HepG2 (cell line): ENCODE measurements at regions not wholly inside any gene's neighbourhood (a gene's known extent, or its start where the extent isn't known, plus 50 kb on each side); places are given as distances from the start of the nearest gene placed in this dataset.

ENCODE experiments used
- ATAC-seq: fragments of 200-7000 bp; cut with Tn5 transposase; 3 replicates; pipeline ENCODE4 v1.9.1; 2020; ENCODE audit warnings: mild to moderate bottlenecking, moderate library complexity
- BruUV-seq: library from RNA; stranded (reverse); fragments of 400-500 nt; replicated peaks from 2 replicates; lab custom pipeline; 2021; lab: Mats Ljungman, UMichigan
- CTCF ChIA-PET: fragments of 300-600 bp; formaldehyde crosslinking; extraction: SDS; loops from one replicate; lab custom pipeline; 2021; ENCODE audit warnings: low total read pairs, inconsistent platforms, low intra/inter-chr PET ratio; lab: Yijun Ruan, JAX
- POLR2A ChIA-PET: fragments of 350-600 bp; sonication (Branson Sonifier 250); formaldehyde crosslinking; loops from one replicate; lab custom pipeline; 2020; ENCODE audit warnings: antibody characterized with exemption, inconsistent platforms; lab: Yijun Ruan, JAX
- DNase-seq: peaks from one replicate; pipeline ENCODE4 v3.0.0-alpha.2; 2015; ENCODE audit warnings: low spot score
- FAIRE-seq: peaks from 3 replicates; lab custom pipeline; 2011; peaks lifted over from hg19 to GRCh38; lab: Jason Lieb, UNC
- H2AFZ ChIP-seq: one replicate; pipeline ENCODE4 v1.6.1; 2011; ENCODE audit warnings: low read length, inconsistent platforms
- H3K27ac ChIP-seq: fragments of 300-600 bp; 3 replicates; pipeline ENCODE4 v1.8.0; 2011; ENCODE audit warnings: mixed run types, mild to moderate bottlenecking, mixed read lengths, low read length, inconsistent platforms; ENCODE audit not compliant: insufficient read depth; ENCODE audit errors: extremely low read length
- H3K27me3 ChIP-seq, 2 experiments: fragments of 200-600 bp in 1 of 2; 2 replicates in 1 of 2; 3 replicates in 1 of 2; pipeline versions ENCODE4 v1.6.0 to v1.8.0; 2011; ENCODE audit warnings: low read length in 2 of 2, mild to moderate bottlenecking in 2 of 2, moderate library complexity in 2 of 2, inconsistent platforms in 1 of 2; ENCODE audit not compliant: insufficient read depth in 2 of 2, control insufficient read depth in 1 of 2
- H3K36me3 ChIP-seq, 2 experiments: fragments of 200-600 bp in 1 of 2; replicated peaks in 1 of 2; 2 replicates in 1 of 2; 3 replicates in 1 of 2; pipeline versions ENCODE4 v1.5.1 to v1.8.0; 2011; ENCODE audit warnings: low read length in 2 of 2, inconsistent platforms in 1 of 2; ENCODE audit not compliant: insufficient read depth in 2 of 2, control insufficient read depth in 1 of 2
- H3K4me1 ChIP-seq: 2 replicates; pipeline ENCODE4 v1.5.1; 2012; ENCODE audit warnings: low read length, inconsistent platforms; ENCODE audit not compliant: insufficient read depth
- H3K4me2 ChIP-seq: 2 replicates; pipeline ENCODE4 v1.6.0; 2011; ENCODE audit warnings: low read depth, low read length, inconsistent platforms
- H3K4me3 ChIP-seq, 3 experiments: fragments of 200-600 bp in 1 of 3; sonication (generic), shearing (Covaris generic) in 1 of 3; replicated peaks in 1 of 3; 2 replicates each; pipeline ENCODE4 v1.5.1; 2011 to 2016; ENCODE audit warnings: low read length in 3 of 3, inconsistent platforms in 2 of 3, low read depth in 2 of 3, mild to moderate bottlenecking in 2 of 3, control low read depth in 1 of 3, mixed read lengths in 1 of 3; ENCODE audit not compliant: insufficient read depth in 1 of 3
- H3K79me2 ChIP-seq: one replicate; pipeline ENCODE4 v1.6.1; 2011; ENCODE audit warnings: low read length, inconsistent platforms; ENCODE audit not compliant: insufficient read depth
- H3K9ac ChIP-seq: 2 replicates; pipeline ENCODE4 v1.6.0; 2011; ENCODE audit warnings: mild to moderate bottlenecking, low read depth, low read length, inconsistent platforms; ENCODE audit not compliant: insufficient read depth
- H3K9me3 ChIP-seq: 2 replicates; pipeline ENCODE4 v1.5.1; 2012; ENCODE audit warnings: mild to moderate bottlenecking, low read length
- H4K20me1 ChIP-seq: 2 replicates; pipeline ENCODE4 v1.6.0; 2011; ENCODE audit warnings: inconsistent platforms, mild to moderate bottlenecking, low read length, moderate library complexity; ENCODE audit not compliant: insufficient read depth
- AGO2 ChIP-seq: fragments of 200-400 bp; formaldehyde crosslinking; optimal IDR thresholded peaks from 2 replicates; pipeline ENCODE3; 2017; ENCODE audit warnings: mild to moderate bottlenecking, low read depth, low read length, moderate library complexity
- ELF3 ChIP-seq: IDR thresholded peaks from 2 replicates; pipeline ENCODE4 v1.6.1; 2016; ENCODE audit warnings: missing genetic modification reagents, missing compliant biosample characterization
- HOXA9 ChIP-seq: sonication (generic); formaldehyde crosslinking; IDR thresholded peaks from 2 replicates; pipeline ENCODE4 v1.8.1; 2022; ENCODE audit warnings: missing genetic modification reagents, mild to moderate bottlenecking, moderate library complexity, borderline replicate concordance
- KAT2B ChIP-seq: fragments of 150-350 bp; IDR thresholded peaks from 2 replicates; pipeline ENCODE4 v1.6.1; 2014; ENCODE audit warnings: low read depth, low read length, borderline replicate concordance
- RBM39 ChIP-seq: fragments of 200-400 bp; formaldehyde crosslinking; IDR thresholded peaks from one replicate; pipeline ENCODE4 v1.6.1; 2018; ENCODE audit warnings: antibody characterized with exemption, mild to moderate bottlenecking, low read depth, low read length; ENCODE audit not compliant: poor library complexity, severe bottlenecking
- ZMYM3 ChIP-seq: sonication (generic); formaldehyde crosslinking; IDR thresholded peaks from 2 replicates; pipeline ENCODE4 v1.5.1; 2020; ENCODE audit warnings: mild to moderate bottlenecking, missing genetic modification reagents
- ZNF383 ChIP-seq: sonication (generic); formaldehyde crosslinking; IDR thresholded peaks from 2 replicates; pipeline ENCODE4 v1.4.0; 2020; ENCODE audit warnings: missing genetic modification reagents, mild to moderate bottlenecking, borderline replicate concordance
- WGBS: methylation state at CpG from one replicate; pipeline ENCODE4 v1.1.6; 2017; ENCODE audit warnings: low lambda C conversion rate; 5-methylcytosine and 5-hydroxymethylcytosine counted together
- in situ Hi-C: cut with HindIII; loops from 2 replicates; pipeline ENCODE4 v1.10.0; 2017; ENCODE audit warnings: low pct_unique_long_range_greater_than_20kb; ENCODE audit not compliant: extremely low pct_ligation_motif_present
- intact Hi-C: fragments of 100-400 bp; cut with micrococcal nuclease; formaldehyde crosslinking; loops from one replicate; pipeline ENCODE4 v1.10.0; 2022; ENCODE audit not compliant: unreplicated experiment
- TF ChIP-seq, protein P1 (sequence below): IDR thresholded peaks from 2 replicates; pipeline ENCODE4 v1.6.1; 2012; ENCODE audit warnings: inconsistent platforms
- TF ChIP-seq, protein P2 (sequence below): sonication (generic); formaldehyde crosslinking; IDR thresholded peaks from 2 replicates; pipeline ENCODE4 v1.4.0; 2020; ENCODE audit warnings: missing genetic modification reagents, low read depth, mild to moderate bottlenecking, borderline replicate concordance
- TF ChIP-seq, protein P3 (sequence below): sonication (generic); formaldehyde crosslinking; IDR thresholded peaks from 2 replicates; pipeline ENCODE4 v1.4.0; 2020; ENCODE audit warnings: missing genetic modification reagents, borderline replicate concordance

DNA sequence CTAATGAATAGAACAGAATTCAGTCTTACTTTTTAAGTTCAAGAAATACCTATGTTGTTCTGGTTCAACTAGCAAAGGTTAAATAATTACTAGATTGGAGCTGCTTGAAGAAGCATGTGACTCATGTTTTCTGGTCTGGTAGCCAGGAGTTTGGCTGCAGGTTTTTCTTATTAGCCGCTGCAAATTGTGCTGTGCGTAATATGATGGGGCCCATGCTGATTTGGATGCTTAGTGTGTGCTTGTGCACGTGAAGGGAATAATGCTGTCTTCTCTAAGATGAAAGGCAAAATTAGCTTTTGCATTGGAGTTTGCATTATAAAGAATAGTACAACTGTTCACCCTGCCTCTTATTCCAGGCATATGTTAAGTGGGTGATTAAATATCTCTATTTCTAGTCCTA lies 219.6 kb downstream of the SNCA start (continued):
- TF ChIP-seq, protein P1, sequence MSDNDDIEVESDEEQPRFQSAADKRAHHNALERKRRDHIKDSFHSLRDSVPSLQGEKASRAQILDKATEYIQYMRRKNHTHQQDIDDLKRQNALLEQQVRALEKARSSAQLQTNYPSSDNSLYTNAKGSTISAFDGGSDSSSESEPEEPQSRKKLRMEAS, result no peak
- TF ChIP-seq RBM39, result no peak
- no peak for TF ChIP-seq KAT2B
- TF ChIP-seq, protein P2, sequence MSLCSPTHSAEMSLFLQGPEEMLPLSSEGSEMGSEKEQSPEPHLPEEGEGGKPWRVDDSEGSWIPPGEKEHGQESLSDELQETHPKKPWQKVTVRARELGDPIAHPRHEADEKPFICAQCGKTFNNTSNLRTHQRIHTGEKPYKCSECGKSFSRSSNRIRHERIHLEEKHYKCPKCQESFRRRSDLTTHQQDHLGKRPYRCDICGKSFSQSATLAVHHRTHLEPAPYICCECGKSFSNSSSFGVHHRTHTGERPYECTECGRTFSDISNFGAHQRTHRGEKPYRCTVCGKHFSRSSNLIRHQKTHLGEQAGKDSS (CRISPR knock-in tag), result no peak

DNA sequence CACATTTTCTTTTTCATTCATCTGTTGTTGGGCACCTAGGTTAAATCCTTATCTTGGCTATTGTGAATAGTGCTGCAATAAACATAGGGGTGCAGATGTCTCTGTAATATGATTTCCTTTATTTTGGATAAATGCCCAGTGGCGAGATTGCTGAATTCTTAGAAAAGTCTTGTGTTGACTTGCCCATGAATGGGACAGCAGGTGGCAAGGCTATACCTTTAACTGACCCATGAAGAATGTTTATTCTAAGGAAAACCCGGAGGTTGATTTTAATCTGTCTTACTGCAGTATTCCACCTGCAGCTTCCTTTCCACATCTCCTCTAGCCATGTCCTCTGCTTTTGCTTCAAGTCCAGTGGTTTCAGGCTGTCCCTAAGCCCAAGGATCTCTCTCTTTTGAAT lies 220.6 kb downstream of the SNCA start:
- 3% methylated on average over 2 of the region's 2 CpGs for WGBS
- no peak for DNase-seq

DNA sequence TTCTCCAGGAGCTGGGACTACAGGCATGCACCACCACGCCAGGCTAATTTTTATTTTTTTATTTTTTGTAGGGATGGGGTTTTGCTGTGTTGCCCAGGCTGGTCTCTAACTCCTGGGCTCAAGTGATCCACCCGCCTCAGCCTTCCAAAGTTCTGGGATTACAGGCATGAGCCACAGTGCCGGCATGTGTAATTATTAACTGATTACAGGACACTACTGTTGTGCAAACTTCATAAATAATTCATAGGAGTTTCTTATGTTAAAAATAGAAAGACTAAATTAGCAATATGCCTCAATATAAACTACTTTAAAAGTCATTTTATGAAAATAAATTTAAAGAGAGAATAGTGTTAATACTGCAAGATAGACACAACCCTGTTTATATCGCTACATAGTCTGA lies 221.9 kb downstream of the SNCA start:
- ATAC-seq, result no peak
- Histone ChIP-seq H3K4me1 (no peaks in the 10 kb centered on the region), H3K27ac (no peak overlapping the region), H3K9me3 (no peaks in the 10 kb centered on the region), H3K79me2 (no peaks in the 10 kb centered on the region), H3K9ac (no peak overlapping the region), H3K4me3 (no peak overlapping the region), H3K36me3 (no peaks in the 10 kb centered on the region), H3K4me2 (no peak overlapping the region), H3K27me3 (no peaks in the 10 kb centered on the region), H2AFZ (no peak overlapping the region), H4K20me1 (no peaks in the 10 kb centered on the region)
- FAIRE-seq, result no peak
- CTCF ChIA-PET, result no interaction called here
- intact Hi-C loops, result no loop called here
- POLR2A ChIA-PET, result no interaction called here
- in situ Hi-C loops, result no loop called here
- no TSS peak for BruUV-seq
- DNase-seq, result no peak
- 1% methylated on average over 4 of the region's 4 CpGs for WGBS
- TF ChIP-seq AGO2, result no peak
- TF ChIP-seq, protein P3, sequence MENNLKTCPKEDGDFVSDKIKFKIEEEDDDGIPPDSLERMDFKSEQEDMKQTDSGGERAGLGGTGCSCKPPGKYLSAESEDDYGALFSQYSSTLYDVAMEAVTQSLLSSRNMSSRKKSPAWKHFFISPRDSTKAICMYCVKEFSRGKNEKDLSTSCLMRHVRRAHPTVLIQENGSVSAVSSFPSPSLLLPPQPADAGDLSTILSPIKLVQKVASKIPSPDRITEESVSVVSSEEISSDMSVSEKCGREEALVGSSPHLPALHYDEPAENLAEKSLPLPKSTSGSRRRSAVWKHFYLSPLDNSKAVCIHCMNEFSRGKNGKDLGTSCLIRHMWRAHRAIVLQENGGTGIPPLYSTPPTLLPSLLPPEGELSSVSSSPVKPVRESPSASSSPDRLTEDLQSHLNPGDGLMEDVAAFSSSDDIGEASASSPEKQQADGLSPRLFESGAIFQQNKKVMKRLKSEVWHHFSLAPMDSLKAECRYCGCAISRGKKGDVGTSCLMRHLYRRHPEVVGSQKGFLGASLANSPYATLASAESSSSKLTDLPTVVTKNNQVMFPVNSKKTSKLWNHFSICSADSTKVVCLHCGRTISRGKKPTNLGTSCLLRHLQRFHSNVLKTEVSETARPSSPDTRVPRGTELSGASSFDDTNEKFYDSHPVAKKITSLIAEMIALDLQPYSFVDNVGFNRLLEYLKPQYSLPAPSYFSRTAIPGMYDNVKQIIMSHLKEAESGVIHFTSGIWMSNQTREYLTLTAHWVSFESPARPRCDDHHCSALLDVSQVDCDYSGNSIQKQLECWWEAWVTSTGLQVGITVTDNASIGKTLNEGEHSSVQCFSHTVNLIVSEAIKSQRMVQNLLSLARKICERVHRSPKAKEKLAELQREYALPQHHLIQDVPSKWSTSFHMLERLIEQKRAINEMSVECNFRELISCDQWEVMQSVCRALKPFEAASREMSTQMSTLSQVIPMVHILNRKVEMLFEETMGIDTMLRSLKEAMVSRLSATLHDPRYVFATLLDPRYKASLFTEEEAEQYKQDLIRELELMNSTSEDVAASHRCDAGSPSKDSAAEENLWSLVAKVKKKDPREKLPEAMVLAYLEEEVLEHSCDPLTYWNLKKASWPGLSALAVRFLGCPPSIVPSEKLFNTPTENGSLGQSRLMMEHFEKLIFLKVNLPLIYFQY (CRISPR knock-in tag), result no peak
- no peak for TF ChIP-seq ZMYM3 (CRISPR knock-in tag)
- no peak for TF ChIP-seq HOXA9 (CRISPR knock-in tag)
- no peak for TF ChIP-seq ZNF383 (CRISPR knock-in tag)

More for the DNA sequence above, 220.6 kb downstream of the SNCA start:
- Histone ChIP-seq H3K4me2 (no peak overlapping the region), H3K27ac (no peak overlapping the region), H2AFZ (no peak overlapping the region), H4K20me1 (no peaks in the 10 kb centered on the region), H3K4me1 (no peaks in the 10 kb centered on the region), H3K9me3 (no peaks in the 10 kb centered on the region), H3K27me3 (no peaks in the 10 kb centered on the region), H3K36me3 (no peaks in the 10 kb centered on the region), H3K4me3 (no peak overlapping the region), H3K79me2 (no peaks in the 10 kb centered on the region), H3K9ac (no peak overlapping the region)
- CTCF ChIA-PET, result no interaction called here
- POLR2A ChIA-PET, result no interaction called here
- intact Hi-C loops, result no loop called here
- ATAC-seq (no peak), FAIRE-seq (no peak)
- in situ Hi-C loops, result no loop called here
- BruUV-seq, result no TSS peak
- no peak for TF ChIP-seq ELF3
